Aorta (tissue), 5 donors: ENCODE measurements at regions not wholly inside any gene's neighbourhood (a gene's known extent, or its start where the extent isn't known, plus 50 kb on each side); places are given as distances from the start of the nearest gene placed in this dataset.
"Not testable (repeated sequence)": the region's sequence is repeated elsewhere in the genome, so short reads cannot be mapped to it uniquely, and the experiment has no call there.

Experiments used
- ATAC-seq: fragments of 200-7000 bp; cut with Tn5 transposase; one replicate; pipeline ENCODE4 v1.9.1; 2022; ENCODE audit warnings: moderate library complexity; ENCODE audit not compliant: low FRiP score
- DNase-seq, 2 donors: peaks; one replicate each; pipeline ENCODE4 v3.0.0-alpha.2; 2020
- H3K27ac ChIP-seq, 2 donors: one replicate each; pipeline ENCODE4 v1.5.1; 2013; ENCODE audit warnings: low read length in 2 of 2, mild to moderate bottlenecking in 2 of 2, moderate library complexity in 2 of 2, control low read depth in 1 of 2, inconsistent platforms in 1 of 2, low read depth in 1 of 2
- H3K27me3 ChIP-seq, 2 donors: one replicate each; pipeline ENCODE4 v1.6.1; 2013; ENCODE audit warnings: control low read depth in 1 of 2, low read length in 1 of 2, mild to moderate bottlenecking in 1 of 2, moderate library complexity in 1 of 2; ENCODE audit not compliant: insufficient read depth in 2 of 2, control insufficient read depth in 1 of 2
- H3K36me3 ChIP-seq, 2 donors: one replicate each; pipeline ENCODE4 v1.6.1; 2013; ENCODE audit warnings: control low read depth in 1 of 2, low read length in 1 of 2, mild to moderate bottlenecking in 1 of 2; ENCODE audit not compliant: insufficient read depth in 2 of 2, control insufficient read depth in 1 of 2
- H3K4me1 ChIP-seq, 2 donors: one replicate each; pipeline ENCODE4 v1.6.1; 2013; ENCODE audit warnings: low read length in 2 of 2, control low read depth in 1 of 2, mild to moderate bottlenecking in 1 of 2, moderate library complexity in 1 of 2; ENCODE audit not compliant: insufficient read depth in 2 of 2, control insufficient read depth in 1 of 2
- H3K4me3 ChIP-seq, 2 donors: one replicate each; pipeline ENCODE4 v1.5.1; 2013; ENCODE audit warnings: low read length in 2 of 2, control low read depth in 1 of 2, mild to moderate bottlenecking in 1 of 2
- H3K9me3 ChIP-seq: one replicate; pipeline ENCODE4 v1.6.1; 2013; ENCODE audit warnings: mild to moderate bottlenecking, low read length; ENCODE audit not compliant: control insufficient read depth
- WGBS, 2 donors: extraction: QIAGEN DNeasy Blood & Tissue Kit; methylation state at CpG; one replicate each; pipeline ENCODE4 v1.1.7; 2013; 5-methylcytosine and 5-hydroxymethylcytosine counted together
- intact Hi-C, 2 donors: fragments of 100-400 bp; cut with DNase I; formaldehyde crosslinking; loops; one replicate each; pipeline versions ENCODE4 v1.14.2 to v1.15.0; 2022
- donor health status: healthy with polysubstance abuse.
- donor health status: Bipolar disorder and iron deficiency.
- donor health status: DM: no; HTN: no; CAD: no.
- donor health status: DM: no; HTN: no; CAD: no.
- donor health status: DM: yes; HTN: yes; CAD: no.

- Histone ChIP-seq H3K27me3 (no peaks in the 10 kb centered on the region), H3K27ac (no peak overlapping the region), H3K9me3 (peaks cover 1% of the 10 kb centered on the region), H3K4me1 (no peaks in the 10 kb centered on the region), H3K36me3 (no peaks in the 10 kb centered on the region), H3K4me3 (no peak overlapping the region)
- 95 to 96% methylated on average over 3 of the region's 3 CpGs for WGBS, 2 donors
- intact Hi-C loops: no loop called here
- no peak for ATAC-seq
- DNase-seq: no peak
These were observed 385.9 kb upstream of the CLINT1 start for GRCh38 chr5:158244882-158245281.

GRCh38 chr5:158236511-158237335, 377.8 kb upstream of the CLINT1 start:
- no peak overlapping the region for H3K27ac ChIP-seq
- H3K9me3 ChIP-seq: no peaks in the 10 kb centered on the region
- H3K36me3 ChIP-seq: no peaks in the 10 kb centered on the region
- ATAC-seq (no peak), DNase-seq (no peak)
- intact Hi-C loops: no loop called here
- no peaks in the 10 kb centered on the region for H3K4me1 ChIP-seq
- H3K4me3 ChIP-seq: no peak overlapping the region
- H3K27me3 ChIP-seq: no peaks in the 10 kb centered on the region
- 88 to 90% methylated on average over 3 of the region's 3 CpGs for WGBS, 2 donors

- DNase-seq (no peak), ATAC-seq (no peak)
- intact Hi-C loops: no loop called here
- H3K4me1 ChIP-seq: no peaks in the 10 kb centered on the region
- WGBS, 2 donors: 94 to 97% methylated on average over 4 of the region's 4 CpGs
- H3K36me3 ChIP-seq: no peaks in the 10 kb centered on the region
- no peak overlapping the region for H3K27ac ChIP-seq
- H3K4me3 ChIP-seq: no peak overlapping the region
- no peaks in the 10 kb centered on the region for H3K27me3 ChIP-seq
- H3K9me3 ChIP-seq: no peaks in the 10 kb centered on the region
These were observed 376.2 kb upstream of the CLINT1 start for GRCh38 chr5:158235159-158235547.

- 73 to 79% methylated on average over 11 of the region's 11 CpGs for WGBS, 2 donors
- ATAC-seq (no peak), DNase-seq (no peak)
- H3K4me3 ChIP-seq: no peak overlapping the region
- no peak overlapping the region for H3K27ac ChIP-seq
- H3K36me3 ChIP-seq: no peaks in the 10 kb centered on the region
- no peaks in the 10 kb centered on the region for H3K4me1 ChIP-seq
- intact Hi-C loops: no loop called here
- H3K27me3 ChIP-seq: no peaks in the 10 kb centered on the region
- H3K9me3 ChIP-seq: no peaks in the 10 kb centered on the region
These were observed 375.6 kb upstream of the CLINT1 start for GRCh38 chr5:158234323-158235158.

GRCh38 chr5:158233735-158234322, 374.9 kb upstream of the CLINT1 start:
- Histone ChIP-seq H3K9me3 (no peaks in the 10 kb centered on the region), H3K4me3 (no peak overlapping the region), H3K36me3 (no peaks in the 10 kb centered on the region), H3K27ac (no peak overlapping the region), H3K27me3 (no peaks in the 10 kb centered on the region), H3K4me1 (no peaks in the 10 kb centered on the region)
- WGBS, 2 donors: 87 to 88% methylated on average over 2 of the region's 2 CpGs
- DNase-seq: no peak
- ATAC-seq: no peak
- intact Hi-C loops: no loop called here

- WGBS, 2 donors: 90 to 94% methylated on average over 5 of the region's 5 CpGs
- DNase-seq, ATAC-seq, H3K27ac ChIP-seq, H3K27me3 ChIP-seq, H3K9me3 ChIP-seq, H3K4me1 ChIP-seq, H3K4me3 ChIP-seq, H3K36me3 ChIP-seq, intact Hi-C loops: not testable (repeated sequence)
These were observed 368.4 kb upstream of the CLINT1 start for GRCh38 chr5:158227314-158227713.

- Histone ChIP-seq H3K9me3 (peaks cover 2% of the 10 kb centered on the region), H3K4me1 (no peaks in the 10 kb centered on the region), H3K27ac (no peak overlapping the region), H3K27me3 (no peaks in the 10 kb centered on the region), H3K4me3 (no peak overlapping the region), H3K36me3 (no peaks in the 10 kb centered on the region)
- 88 to 90% methylated on average over 5 of the region's 5 CpGs for WGBS, 2 donors
- intact Hi-C loops: no loop called here
- ATAC-seq (no peak), DNase-seq (no peak)
These were observed 367.6 kb upstream of the CLINT1 start for GRCh38 chr5:158226496-158226895.

GRCh38 chr5:158224253-158224652, 365.3 kb upstream of the CLINT1 start:
- Histone ChIP-seq H3K9me3 (peaks cover 3% of the 10 kb centered on the region), H3K4me1 (no peaks in the 10 kb centered on the region), H3K4me3 (no peak overlapping the region), H3K27me3 (no peaks in the 10 kb centered on the region), H3K36me3 (no peaks in the 10 kb centered on the region), H3K27ac (no peak overlapping the region)
- no peak for ATAC-seq
- intact Hi-C loops: no loop called here
- no peak for DNase-seq
- WGBS, 2 donors: 65 to 73% methylated on average over 2 of the region's 2 CpGs
